GM18907 (cell line): ENCODE measurements at regions not wholly inside any gene's neighbourhood (a gene's known extent, or its start where the extent isn't known, plus 50 kb on each side); places are given as distances from the start of the nearest gene placed in this dataset.
"Not testable (repeated sequence)": the region's sequence is repeated elsewhere in the genome, so short reads cannot be mapped to it uniquely, and the experiment has no call there.

Experiments used
- ATAC-seq: cut with Tn5 transposase; IDR thresholded peaks from one replicate; pipeline ENCODE4 v1.9.1; 2021; ENCODE audit warnings: mild to moderate bottlenecking, moderate library complexity; ENCODE audit not compliant: unreplicated experiment

DNA sequence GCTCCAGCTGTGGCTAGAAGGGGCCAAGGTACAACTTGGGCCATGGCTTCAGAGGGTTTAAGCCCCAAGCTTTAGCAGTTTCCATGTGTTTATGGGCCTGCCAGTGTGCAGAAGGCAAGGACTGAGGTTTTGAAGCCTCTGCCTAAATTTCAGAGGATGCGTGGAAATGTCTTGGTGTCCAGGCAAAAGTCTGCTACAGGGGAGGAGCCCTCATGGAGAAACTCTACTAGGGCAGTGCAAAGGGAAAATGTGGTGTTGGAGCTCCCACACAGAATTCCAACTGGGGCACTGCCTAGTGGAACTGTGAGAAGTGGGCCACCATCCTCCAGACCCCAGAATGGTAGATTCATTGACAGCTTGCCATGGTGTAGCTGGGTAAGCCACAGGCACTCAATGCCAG is 527.2 kb upstream of the RORB start:
- ATAC-seq, result no peak

DNA sequence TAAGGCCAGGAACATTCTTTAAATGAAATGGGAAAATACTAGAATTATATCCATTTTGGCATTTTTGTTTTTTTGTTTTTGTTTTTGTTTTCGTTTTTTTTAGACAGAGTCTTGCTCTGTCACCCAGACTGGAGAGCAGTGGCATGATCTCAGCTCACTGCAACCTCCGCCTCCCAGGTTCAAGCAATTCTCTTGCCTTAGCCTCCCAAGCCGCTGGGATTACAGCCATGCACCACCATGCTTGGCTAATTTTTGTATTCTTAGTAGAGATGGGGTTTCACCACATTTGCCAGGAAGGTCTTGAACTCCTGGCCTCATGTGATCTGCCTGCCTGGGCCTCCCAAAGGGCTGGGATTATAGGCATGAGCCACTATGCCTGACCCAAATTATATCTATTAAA is 520.7 kb upstream of the RORB start:
- ATAC-seq, result not testable (repeated sequence)

DNA sequence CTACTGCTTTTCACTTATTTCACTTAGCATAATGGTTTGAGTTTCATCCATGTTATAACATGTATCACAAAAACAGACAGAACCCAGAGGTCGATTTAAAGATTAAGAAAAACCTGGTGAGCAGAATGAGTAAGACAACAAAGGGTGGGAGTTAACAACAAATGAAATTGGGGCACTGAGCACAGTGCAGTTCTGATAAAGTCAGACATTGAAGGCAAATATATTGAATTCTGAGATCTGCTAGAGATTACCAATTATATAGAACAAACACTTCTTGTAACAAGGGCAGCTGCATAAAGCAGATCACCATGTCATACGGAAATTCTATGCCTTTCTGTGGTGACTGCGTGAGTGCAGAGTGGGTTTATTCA is 517.3 kb upstream of the RORB start:
- ATAC-seq, result no peak

DNA sequence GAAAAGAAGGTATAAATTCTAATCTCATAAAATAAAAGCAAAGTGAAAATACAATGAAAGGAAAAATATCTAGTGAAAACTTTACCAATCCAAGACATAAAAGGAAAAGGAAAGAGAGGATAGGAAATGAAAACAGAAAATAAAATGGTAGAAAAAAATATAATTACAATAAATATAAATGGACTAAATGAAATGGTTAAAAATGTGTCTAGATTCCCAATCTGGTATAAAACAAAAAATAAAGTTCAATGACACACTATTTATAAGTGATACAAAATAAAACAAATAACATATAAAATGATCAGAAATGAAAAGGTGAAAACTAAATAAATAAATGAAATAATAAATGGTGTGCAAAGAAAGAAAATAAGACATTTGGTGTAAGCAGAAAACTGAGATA is 516.4 kb upstream of the RORB start:
- no peak for ATAC-seq

DNA sequence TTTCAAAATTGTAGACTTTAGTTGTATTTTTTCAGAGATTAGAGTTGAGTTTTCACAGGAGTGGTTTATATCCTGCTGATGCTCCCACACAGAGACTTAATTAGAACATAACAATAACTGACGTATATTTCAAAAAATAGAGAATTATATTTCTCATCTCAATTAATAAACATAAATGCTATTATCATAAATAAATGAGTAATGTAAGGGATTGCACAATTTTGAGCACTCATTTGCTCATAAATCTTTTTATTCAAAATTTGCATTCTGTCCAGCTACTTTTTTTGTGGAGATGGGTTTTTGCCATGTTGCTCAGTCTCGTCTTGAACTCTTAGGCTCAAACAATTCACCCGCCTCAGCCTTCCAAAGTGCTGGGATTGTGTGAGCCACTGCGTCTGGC is 515.7 kb upstream of the RORB start:
- no peak for ATAC-seq

DNA sequence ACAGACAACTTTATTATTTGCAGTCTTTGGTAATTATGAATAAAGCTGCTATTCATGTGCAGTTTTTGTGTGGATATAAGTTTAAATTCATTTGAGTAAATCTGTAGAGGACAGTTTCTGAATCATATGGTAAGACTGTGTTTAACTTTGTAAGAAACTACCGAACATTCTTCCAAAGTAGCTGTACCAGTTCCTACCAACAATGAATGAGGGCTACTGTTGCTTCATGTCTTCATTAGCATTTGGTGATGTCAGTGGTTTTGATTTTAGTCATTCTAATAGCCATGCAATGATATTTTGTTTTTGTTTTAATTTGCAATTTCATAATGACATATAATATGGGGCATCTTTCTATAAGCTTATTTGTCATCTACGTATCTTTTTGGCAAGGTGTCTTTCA is 501.3 kb upstream of the RORB start:
- ATAC-seq, result no peak

DNA sequence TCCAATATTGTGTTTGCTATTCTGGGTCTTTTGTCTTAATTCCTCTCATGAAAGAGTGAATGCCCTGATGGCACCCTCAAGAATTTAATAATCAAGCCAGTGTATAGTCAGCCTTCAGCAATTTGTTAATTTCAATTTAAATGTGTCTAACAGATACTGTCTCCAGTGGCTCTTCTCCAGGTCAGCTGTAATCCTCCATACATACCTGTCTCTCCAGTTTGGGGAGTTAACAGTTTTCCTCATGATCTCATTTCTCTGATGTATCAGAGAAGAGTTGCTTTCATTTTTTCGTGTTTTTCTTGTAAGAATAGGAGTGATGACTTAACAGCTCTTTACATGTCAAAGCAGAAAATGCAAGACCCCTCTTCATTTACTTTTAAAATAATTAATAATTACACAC is 500.3 kb upstream of the RORB start:
- no peak for ATAC-seq

DNA sequence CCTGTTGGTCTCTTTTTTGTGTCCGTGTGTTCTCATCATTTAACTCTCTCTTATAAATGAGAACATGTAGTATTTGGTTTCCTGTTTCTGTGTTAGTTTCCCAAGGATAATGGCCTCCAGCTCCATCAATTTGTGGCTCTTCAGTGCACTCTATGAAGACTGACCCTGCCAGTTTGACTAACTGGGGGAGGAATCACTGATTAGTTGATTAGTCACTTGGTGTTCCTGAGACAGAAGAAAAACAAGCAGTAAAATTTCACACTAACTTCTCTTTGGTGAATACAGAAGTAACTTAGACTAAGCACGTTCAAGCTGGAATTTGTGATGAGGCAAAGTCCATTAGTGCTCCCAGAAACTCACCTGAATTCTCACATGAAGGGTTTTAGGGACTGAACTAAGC is 495.8 kb upstream of the RORB start:
- no peak for ATAC-seq

DNA sequence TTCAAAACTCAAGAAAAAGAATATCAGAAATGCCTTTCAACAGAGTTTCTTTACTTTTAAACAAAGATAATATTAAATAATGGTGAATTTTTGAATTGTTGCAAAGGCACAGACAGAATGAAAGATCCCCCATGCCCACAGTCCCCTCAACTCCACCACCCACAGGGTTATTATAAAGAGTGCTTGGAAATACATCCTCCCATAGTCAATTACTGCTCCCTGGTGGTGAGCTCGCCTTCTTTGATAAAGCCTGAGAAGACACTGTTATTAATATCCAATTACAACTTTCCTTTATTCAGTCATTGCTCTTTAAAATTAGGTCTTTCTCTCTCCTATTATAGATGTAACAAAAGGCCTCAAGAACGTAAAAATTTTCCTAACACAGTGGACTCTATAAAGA is 490.2 kb upstream of the RORB start:
- no peak for ATAC-seq

DNA sequence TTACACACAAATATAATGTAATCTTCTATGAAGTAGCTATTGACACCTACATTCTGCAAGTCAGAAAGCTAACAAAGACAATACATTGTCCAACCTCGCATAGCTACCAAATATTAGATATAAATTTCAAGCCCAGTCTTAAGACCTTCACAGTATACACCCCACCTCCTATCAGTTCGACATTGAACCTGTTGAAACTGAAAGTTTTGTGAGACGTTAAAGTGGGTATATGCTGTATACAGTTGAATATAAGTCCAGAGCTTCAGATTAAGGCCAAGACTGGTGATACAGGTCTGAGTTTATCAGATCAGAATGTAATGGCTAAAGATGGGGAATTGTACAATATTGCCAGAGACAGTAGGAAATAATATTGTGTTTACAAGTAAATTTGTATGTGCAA is 489.3 kb upstream of the RORB start:
- ATAC-seq, result no peak

DNA sequence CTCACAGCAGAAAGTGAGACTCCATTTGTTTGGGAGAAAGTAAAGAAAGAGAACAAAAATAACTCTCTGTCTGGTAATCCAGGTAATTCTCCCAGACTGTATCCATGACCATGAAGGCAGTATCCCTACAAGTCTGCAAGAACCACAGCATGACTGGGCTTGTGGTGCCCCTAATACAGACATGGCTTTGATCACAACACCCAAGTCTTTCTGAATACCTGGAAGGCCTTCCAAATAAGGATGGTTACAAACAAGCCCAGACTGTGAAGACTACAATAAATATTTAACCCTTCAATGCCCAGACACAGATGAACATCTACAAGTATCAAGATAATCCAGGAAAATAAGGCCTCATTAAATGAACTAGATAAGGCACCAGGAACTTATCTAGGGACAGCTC is 481.1 kb upstream of the RORB start:
- no peak for ATAC-seq

DNA sequence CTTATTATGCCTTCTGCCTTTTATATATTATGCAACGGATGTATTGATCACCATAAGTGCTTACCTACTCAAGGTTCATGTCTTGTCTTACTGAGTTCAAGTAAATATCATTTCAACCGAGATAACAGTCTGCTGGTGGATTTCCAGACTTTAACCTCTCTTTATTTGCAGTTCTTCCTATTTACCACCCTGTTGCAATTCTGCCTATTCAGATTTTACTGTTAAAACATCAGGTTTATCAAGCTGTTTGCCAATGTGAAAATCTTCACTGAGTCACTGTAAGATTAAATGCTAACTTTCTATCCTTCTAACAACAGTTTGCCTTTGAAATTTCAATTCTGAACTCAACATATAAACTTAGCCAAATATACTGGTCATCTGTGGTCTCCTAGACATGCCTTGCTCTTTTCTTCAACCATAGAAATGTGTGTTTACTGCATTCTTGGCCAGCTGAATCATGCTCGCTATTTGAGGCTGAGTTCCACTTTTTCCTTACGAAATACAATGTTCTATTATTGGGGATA is 471.7 kb upstream of the RORB start:
- ATAC-seq, result no peak

DNA sequence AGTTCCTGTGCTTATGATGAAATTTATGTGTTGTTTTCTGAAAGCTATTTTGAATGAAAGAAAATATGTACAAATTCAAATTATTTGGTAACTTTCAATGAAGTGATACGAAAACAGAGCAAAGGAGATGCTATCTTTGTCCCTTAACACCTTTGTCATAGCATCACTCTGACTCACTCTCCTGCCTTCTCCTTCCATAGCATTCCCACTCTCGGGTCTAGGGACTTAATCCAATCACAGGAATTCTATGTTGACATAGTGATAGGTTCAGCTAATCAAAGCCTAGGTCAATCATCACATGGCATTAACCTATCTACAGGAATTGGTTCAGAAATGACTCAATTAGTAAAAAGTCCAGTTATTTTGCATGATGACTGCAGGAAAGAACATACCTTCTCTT is 464.7 kb upstream of the RORB start:
- no peak for ATAC-seq

DNA sequence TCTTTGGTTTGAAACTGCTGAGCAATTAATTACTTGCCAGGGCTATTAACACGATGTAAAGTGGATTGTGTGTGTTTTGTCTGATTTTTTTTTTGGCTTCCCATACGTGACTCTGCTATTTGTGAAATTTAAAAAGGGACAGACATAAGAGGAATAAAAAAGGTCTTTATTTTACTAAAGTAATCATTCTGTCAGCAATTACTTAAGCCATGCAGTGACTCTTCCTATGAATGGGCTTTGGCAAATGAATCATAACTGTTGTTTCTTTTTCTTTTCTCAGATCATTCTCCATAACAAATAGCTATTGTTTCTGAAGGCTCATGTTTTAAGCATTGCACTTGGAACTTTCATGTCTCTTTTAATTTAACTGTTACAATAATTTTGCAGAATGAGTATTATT is 461.3 kb upstream of the RORB start:
- no peak for ATAC-seq

DNA sequence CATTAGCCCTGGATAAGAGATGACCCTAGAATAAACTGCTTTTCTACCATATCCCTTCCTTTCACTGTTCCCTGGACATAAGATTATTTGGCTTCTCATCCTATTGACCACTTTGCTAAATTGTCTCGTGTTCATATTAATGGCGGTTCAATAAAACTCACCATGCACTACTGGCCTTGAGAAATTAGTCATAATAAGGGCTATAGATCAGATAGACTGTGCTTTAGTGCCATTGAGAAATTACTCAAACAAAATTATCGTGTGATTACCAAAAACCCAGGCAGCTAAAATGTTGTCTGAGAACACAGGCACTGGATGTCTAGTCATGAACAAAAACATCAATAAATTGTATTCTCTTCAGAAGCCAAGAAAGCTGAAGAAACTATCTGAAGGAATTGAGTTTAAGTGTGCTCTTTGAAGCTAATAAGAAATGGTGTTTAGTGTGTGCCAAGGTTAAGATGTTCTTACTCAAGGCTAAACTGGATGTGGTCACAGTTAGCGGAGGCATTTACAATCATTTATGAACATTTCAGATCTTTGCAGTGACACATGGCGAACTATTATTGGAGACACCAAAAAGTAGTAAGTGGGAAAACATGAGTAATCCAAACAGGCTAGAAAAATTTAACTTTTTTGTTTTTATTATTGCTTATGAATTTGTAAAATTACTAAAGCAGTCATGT is 460.4 kb upstream of the RORB start:
- peak; percentile 88 for ATAC-seq

DNA sequence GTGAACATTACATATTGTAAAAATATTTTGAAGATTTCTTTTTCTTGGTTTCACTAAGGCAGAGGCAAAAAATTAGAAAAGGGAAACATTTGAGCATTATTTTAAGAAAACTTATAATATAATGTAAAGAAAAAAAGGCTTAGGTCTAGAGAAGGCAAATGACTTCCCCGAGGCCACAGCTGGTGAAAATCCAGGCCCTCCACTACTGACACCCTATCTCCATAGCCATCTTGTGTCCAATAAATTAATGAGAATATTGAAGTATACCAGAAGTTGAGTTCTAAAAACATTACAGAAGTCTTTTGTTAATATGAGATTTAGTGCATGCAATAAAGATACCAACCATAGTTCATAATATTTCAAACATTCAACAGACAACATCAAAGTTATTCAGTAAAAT is 459.9 kb upstream of the RORB start:
- no peak for ATAC-seq

DNA sequence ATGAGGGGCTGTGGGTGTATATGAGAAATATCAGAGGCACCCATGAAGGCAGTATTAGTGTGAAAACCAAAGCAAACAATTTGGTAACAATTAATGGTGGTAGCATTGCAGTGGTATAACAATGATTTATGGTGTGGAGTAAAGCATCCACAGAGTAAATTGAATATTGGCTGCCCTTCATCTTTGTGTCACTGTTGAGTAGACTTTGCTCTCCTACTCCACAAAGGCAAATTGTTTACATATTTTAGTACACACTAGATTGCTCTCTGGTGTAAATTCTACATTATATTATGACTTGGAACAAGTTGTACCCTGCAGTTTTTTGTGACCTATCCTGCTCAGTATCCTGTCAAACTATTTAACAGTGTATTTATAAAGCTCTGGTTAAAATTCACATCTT is 455.5 kb upstream of the RORB start:
- no peak for ATAC-seq

DNA sequence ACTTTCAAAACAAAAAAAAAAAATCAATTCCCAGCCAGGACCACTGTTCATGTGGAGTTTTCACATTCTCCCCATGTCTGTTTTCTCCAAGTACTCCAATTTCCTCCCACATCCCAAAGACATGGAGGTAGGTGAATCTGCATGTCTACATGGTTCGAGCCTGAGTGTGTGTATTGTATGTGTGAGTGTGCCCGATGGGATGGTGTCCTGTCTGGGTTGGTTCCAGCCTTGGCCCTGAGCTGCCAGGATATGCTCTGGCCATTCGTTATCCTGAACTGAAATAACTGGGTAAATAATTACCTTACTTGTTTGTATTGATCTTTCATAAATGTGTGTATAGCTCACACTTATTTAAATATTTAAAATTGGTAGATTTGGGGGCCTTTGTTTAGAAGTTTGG is 452.3 kb upstream of the RORB start:
- ATAC-seq, result no peak

DNA sequence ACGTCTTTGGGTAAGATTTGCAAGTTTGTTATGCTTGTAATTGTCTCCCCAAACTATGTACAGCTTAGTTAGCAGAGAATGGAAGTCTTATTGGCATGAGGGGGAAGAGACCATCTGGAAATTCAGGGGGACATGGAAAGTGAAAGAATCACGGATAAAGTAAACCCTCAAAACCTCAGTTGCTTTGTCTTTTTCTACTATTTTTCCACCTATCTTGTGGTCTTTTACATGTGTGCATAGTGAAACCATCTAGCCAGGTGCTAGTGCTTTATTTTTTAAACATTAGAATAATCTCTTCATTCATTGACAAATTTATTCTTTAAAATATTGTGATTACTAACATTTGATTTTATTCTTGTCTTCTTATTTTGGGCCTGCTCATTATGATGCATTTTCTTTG is 441.1 kb upstream of the RORB start:
- no peak for ATAC-seq

DNA sequence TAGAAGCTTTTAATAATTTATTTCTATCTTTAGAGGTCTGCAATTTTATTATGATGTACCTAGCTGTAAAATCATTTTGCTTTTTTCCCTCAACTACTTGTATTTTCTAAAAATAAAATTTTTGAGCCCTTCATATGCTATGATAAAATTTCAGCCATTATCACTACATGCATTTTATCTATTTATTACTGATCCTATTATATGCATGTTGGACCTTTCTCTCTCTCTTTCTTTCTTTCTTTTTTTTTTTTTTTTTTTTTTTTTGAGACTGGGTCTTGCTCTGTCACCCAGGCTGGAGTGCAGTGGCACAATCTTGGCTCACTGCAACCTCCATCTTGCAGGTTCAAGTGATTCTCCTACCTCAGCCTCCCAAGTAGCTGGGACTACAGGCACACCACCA is 440.1 kb upstream of the RORB start:
- not testable (repeated sequence) for ATAC-seq

DNA sequence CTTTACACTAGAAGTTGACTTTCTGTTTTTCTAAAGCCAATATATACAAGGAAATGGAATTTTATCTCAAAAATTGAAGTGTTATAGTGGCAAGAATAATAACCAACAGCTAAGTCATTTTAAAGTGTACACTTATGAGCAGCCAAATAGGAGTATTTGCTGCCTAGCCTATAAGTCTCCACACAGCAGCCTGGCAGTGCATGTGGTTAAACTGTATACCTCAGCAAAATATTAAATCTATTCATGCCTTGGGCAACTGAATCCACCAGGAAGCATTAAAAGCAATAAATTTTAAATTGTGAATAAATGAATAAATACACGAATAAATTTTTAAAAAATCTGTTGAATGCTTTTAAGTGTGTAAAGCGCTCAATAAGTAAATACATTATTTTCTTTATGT is 432.4 kb upstream of the RORB start:
- no peak for ATAC-seq

DNA sequence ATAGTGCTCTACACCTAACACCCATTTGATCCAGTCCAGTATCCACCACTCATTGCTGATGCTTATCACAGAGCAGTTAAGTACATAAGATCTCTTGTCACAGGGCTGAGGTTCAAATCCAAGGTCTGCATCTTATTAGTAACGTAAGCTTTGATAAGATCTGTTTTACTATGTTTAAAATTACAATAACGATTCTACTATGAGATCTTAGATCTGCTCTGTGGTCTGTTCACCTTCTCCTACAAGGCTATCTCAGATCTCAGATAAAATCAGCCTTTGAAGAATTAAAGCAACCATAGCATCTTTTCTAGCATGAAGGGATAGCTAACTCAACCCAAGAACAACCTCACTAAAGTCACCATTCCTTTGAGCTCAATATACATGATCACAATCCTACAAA is 431.0 kb upstream of the RORB start:
- no peak for ATAC-seq

DNA sequence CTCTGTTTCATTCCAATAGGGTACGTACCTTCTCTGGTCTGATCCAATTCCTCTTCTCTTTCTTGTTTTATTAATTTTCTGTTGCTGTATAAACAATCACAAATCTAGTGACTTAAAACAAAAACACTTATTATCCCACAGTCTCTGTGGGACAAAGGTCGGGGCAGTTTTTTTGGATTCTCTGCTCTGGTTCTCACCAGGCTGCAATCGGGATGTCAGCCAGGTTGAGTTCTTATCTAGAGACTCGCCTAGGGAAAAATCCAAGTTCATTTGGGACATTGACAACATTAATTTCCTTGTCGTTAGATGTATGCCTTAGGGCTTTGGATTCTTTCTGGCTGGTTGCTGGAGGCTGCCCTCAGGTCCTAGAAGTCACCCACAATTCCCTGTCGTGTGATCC is 430.5 kb upstream of the RORB start:
- ATAC-seq, result no peak
